Keratinocyte (primary cell): ENCODE measurements at regions not wholly inside any gene's neighbourhood (a gene's known extent, or its start where the extent isn't known, plus 50 kb on each side); places are given as distances from the start of the nearest gene placed in this dataset.

Experiments used
- DNase-seq: peaks from one replicate; pipeline ENCODE4 v3.0.0-alpha.2; 2011; ENCODE audit warnings: low read depth, missing footprints, low spot score
- FAIRE-seq: peaks from 2 replicates; lab custom pipeline; 2011; peaks lifted over from hg19 to GRCh38; lab: Jason Lieb, UNC
- H2AFZ ChIP-seq: 2 replicates; pipeline ENCODE4 v1.6.0; 2012; ENCODE audit warnings: low read length, control low read depth, inconsistent platforms; ENCODE audit not compliant: control insufficient read depth
- H3K27ac ChIP-seq: 2 replicates; pipeline ENCODE4 v1.5.1; 2011; ENCODE audit warnings: low read length; ENCODE audit not compliant: control insufficient read depth, insufficient read depth
- H3K27me3 ChIP-seq: 3 replicates; pipeline ENCODE4 v1.6.0; 2011; ENCODE audit warnings: low read length; ENCODE audit not compliant: control insufficient read depth, insufficient read depth; ENCODE audit errors: extremely low read depth
- H3K36me3 ChIP-seq, 2 experiments: 2 replicates in 1 of 2; 3 replicates in 1 of 2; pipeline ENCODE4 v1.5.1; 2011; ENCODE audit warnings: low read length in 2 of 2, mild to moderate bottlenecking in 1 of 2; ENCODE audit not compliant: control insufficient read depth in 2 of 2, insufficient read depth in 2 of 2; ENCODE audit errors: extremely low read depth in 1 of 2
- H3K4me1 ChIP-seq: 3 replicates; pipeline ENCODE4 v1.5.1; 2011; ENCODE audit warnings: low read length; ENCODE audit not compliant: control insufficient read depth, insufficient read depth; ENCODE audit errors: extremely low read depth
- H3K4me2 ChIP-seq: 3 replicates; pipeline ENCODE4 v1.6.0; 2011; ENCODE audit warnings: low read depth, low read length; ENCODE audit not compliant: control insufficient read depth, insufficient read depth; ENCODE audit errors: extremely low read depth
- H3K4me3 ChIP-seq, 3 experiments: fragments of 200-600 bp in 1 of 3; sonication (generic) in 1 of 3; 2 replicates in 2 of 3; 3 replicates in 1 of 3; pipeline ENCODE4 v1.5.1; 2011 to 2016; ENCODE audit warnings: low read length in 3 of 3, mild to moderate bottlenecking in 3 of 3, control low read depth in 2 of 3, inconsistent platforms in 1 of 3, low read depth in 1 of 3, mixed read lengths in 1 of 3, mixed run types in 1 of 3, moderate library complexity in 1 of 3; ENCODE audit not compliant: control insufficient read depth in 2 of 3, insufficient read depth in 2 of 3; ENCODE audit errors: extremely low read depth in 1 of 3
- H3K79me2 ChIP-seq: 2 replicates; pipeline ENCODE4 v1.6.0; 2012; ENCODE audit warnings: low read length; ENCODE audit not compliant: control insufficient read depth, insufficient read depth
- H3K9ac ChIP-seq: 3 replicates; pipeline ENCODE4 v1.6.0; 2011; ENCODE audit warnings: low read length; ENCODE audit not compliant: control insufficient read depth, insufficient read depth; ENCODE audit errors: extremely low read depth
- H3K9me1 ChIP-seq: 3 replicates; pipeline ENCODE4 v1.6.0; 2011; ENCODE audit warnings: low read length; ENCODE audit not compliant: control insufficient read depth, insufficient read depth; ENCODE audit errors: extremely low read depth
- H3K9me3 ChIP-seq: 2 replicates; pipeline ENCODE4 v1.5.1; 2012; ENCODE audit warnings: low read depth, low read length; ENCODE audit not compliant: control insufficient read depth
- H4K20me1 ChIP-seq: 3 replicates; pipeline ENCODE4 v1.6.0; 2011; ENCODE audit warnings: low read length; ENCODE audit not compliant: control insufficient read depth, insufficient read depth; ENCODE audit errors: extremely low read depth
- EZH2 ChIP-seq: IDR thresholded peaks from one replicate; pipeline ENCODE4 v1.6.1; 2012; ENCODE audit warnings: inconsistent platforms, mild to moderate bottlenecking, low read length, moderate library complexity
- dilution Hi-C: fragments of 300-500 bp; cut with MboI; formaldehyde crosslinking; loops from one replicate; pipeline ENCODE4 v1.7.0; 2020; ENCODE audit warnings: low sequenced_read_pairs; ENCODE audit not compliant: extremely low pct_ligation_motif_present
- small RNA-seq, 3 experiments: library from RNA; depleted of rRNA; stranded (forward); fragments of <200 nt; gene quantifications; one replicate each; pipeline ENCODE3, GENCODE V24; 2012; ENCODE audit warnings: low read depth in 3 of 3, low replicate concordance in 1 of 3; ENCODE audit not compliant: insufficient read length in 3 of 3
- TF ChIP-seq, protein P1 (sequence below), 3 experiments: IDR thresholded peaks in 1 of 3; conservative IDR thresholded peaks in 1 of 3; optimal IDR thresholded peaks in 1 of 3; 2 replicates in 2 of 3; 3 replicates in 1 of 3; pipeline versions ENCODE3 to v1.5.1; 2011; ENCODE audit warnings: low read length in 3 of 3, mild to moderate bottlenecking in 3 of 3, moderate library complexity in 2 of 3, control low read depth in 1 of 3, inconsistent platforms in 1 of 3; ENCODE audit not compliant: insufficient read depth in 2 of 3; ENCODE audit errors: extremely low read depth in 1 of 3

DNA sequence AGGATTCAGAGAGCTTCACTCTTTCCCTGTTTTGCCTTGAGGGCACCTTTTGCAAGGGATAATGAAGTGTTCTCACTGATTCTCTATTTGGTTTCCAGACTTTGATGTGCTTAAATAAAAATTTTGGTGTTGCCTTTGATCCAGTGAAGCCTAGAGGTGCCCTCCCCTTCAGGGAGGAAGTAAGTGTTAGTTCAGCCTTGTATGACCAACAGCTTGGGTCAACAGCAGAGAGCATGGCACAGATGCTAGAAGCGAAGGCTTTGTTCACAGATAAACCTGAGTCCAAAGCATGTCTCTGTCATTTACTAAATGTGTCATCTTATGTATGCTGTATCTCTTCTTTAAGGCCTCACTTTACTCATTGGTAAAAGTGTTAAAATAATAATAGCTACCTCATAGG, 52.8 kb upstream of the STXBP6 start:
- H4K20me1 ChIP-seq: no peaks in the 10 kb centered on the region
- no peak overlapping the region for H3K4me3 ChIP-seq
- no peak for DNase-seq
- no peaks in the 10 kb centered on the region for H3K9me3 ChIP-seq
- H3K4me2 ChIP-seq: no peak overlapping the region
- H3K4me1 ChIP-seq: no peaks in the 10 kb centered on the region
- no peak overlapping the region for H3K9ac ChIP-seq
- TF ChIP-seq EZH2: no peak
- TF ChIP-seq, protein P1, sequence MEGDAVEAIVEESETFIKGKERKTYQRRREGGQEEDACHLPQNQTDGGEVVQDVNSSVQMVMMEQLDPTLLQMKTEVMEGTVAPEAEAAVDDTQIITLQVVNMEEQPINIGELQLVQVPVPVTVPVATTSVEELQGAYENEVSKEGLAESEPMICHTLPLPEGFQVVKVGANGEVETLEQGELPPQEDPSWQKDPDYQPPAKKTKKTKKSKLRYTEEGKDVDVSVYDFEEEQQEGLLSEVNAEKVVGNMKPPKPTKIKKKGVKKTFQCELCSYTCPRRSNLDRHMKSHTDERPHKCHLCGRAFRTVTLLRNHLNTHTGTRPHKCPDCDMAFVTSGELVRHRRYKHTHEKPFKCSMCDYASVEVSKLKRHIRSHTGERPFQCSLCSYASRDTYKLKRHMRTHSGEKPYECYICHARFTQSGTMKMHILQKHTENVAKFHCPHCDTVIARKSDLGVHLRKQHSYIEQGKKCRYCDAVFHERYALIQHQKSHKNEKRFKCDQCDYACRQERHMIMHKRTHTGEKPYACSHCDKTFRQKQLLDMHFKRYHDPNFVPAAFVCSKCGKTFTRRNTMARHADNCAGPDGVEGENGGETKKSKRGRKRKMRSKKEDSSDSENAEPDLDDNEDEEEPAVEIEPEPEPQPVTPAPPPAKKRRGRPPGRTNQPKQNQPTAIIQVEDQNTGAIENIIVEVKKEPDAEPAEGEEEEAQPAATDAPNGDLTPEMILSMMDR (optimal IDR thresholded peaks at IDR 0.05 in 1 of 3, IDR thresholded peaks at IDR 0.05 in 1 of 3, conservative IDR thresholded peaks at IDR 0.05 in 1 of 3; ENCODE audit: extremely low read depth in 1 of 3, insufficient read depth in 2 of 3, low read length in 3 of 3): no peak
- dilution Hi-C loops: no loop called here
- no peaks in the 10 kb centered on the region for H3K9me1 ChIP-seq
- no peak overlapping the region for H3K27ac ChIP-seq
- H3K79me2 ChIP-seq: no peaks in the 10 kb centered on the region
- no peak overlapping the region for H2AFZ ChIP-seq
- H3K36me3 ChIP-seq: no peaks in the 10 kb centered on the region
- no peaks in the 10 kb centered on the region for H3K27me3 ChIP-seq
- FAIRE-seq: no peak

DNA sequence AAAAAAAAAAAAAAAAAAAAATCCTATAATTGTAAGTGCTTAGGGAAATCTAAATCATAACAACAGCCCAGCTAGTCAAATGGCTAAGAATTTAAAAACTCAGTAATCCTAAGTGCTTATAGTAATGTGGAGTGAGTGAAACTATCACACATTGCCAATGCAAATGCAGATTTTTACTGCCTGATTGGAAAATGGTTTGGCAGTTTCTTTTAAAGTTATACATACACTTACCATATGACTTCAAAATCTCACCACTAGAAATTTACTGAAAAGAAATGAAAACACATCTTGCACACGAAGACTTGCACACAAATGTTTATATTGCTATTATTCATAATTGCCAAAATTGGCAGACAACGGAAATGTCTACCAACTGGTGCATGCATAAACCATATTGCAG, 51.3 kb upstream of the STXBP6 start:
- no peak overlapping the region for H3K4me2 ChIP-seq
- dilution Hi-C loops: no loop called here
- H3K9me3 ChIP-seq: no peaks in the 10 kb centered on the region
- no peak overlapping the region for H3K4me3 ChIP-seq
- H3K79me2 ChIP-seq: no peaks in the 10 kb centered on the region
- TF ChIP-seq, protein P1 (optimal IDR thresholded peaks at IDR 0.05 in 1 of 3, IDR thresholded peaks at IDR 0.05 in 1 of 3, conservative IDR thresholded peaks at IDR 0.05 in 1 of 3; ENCODE audit: extremely low read depth in 1 of 3, insufficient read depth in 2 of 3, low read length in 3 of 3): no peak
- no peak for TF ChIP-seq EZH2
- H4K20me1 ChIP-seq: no peaks in the 10 kb centered on the region
- no peak for DNase-seq
- no peaks in the 10 kb centered on the region for H3K9me1 ChIP-seq
- H3K27me3 ChIP-seq: no peaks in the 10 kb centered on the region
- no peaks in the 10 kb centered on the region for H3K36me3 ChIP-seq
- no peak overlapping the region for H3K27ac ChIP-seq
- FAIRE-seq: no peak
- H3K4me1 ChIP-seq: no peaks in the 10 kb centered on the region
- H2AFZ ChIP-seq: no peak overlapping the region
- H3K9ac ChIP-seq: no peak overlapping the region

Small RNA genes in the stretch of these regions (small RNA-seq; reads per million reads assigned to genes)
- gene HMGN2P6: 0 reads per million in 3 experiments
